Hepatocyte (in vitro differentiated cells): ENCODE measurements at regions not wholly inside any gene's neighbourhood (a gene's known extent, or its start where the extent isn't known, plus 50 kb on each side); places are given as distances from the start of the nearest gene placed in this dataset.
A peak's percentile ranks its signal among the peaks of the same experiment; 100 is the strongest.

Experiments used
- DNase-seq: peaks from one replicate; pipeline ENCODE4 v3.0.0-alpha.2; 2016; ENCODE audit warnings: low spot score
- H2AFZ ChIP-seq: fragments of 200-600 bp; sonication (generic); 2 replicates; pipeline ENCODE4 v1.6.0; 2016; ENCODE audit warnings: antibody characterized with exemption, mild to moderate bottlenecking
- H3K27ac ChIP-seq: fragments of 200-600 bp; sonication (generic); 2 replicates; pipeline ENCODE4 v1.5.1; 2016; ENCODE audit warnings: mild to moderate bottlenecking
- H3K27me3 ChIP-seq: fragments of 200-600 bp; sonication (generic); 2 replicates; pipeline ENCODE4 v1.6.1; 2016
- H3K36me3 ChIP-seq: fragments of 200-600 bp; sonication (generic); replicated peaks from 2 replicates; pipeline ENCODE4 v1.5.1; 2016; ENCODE audit warnings: low read depth; ENCODE audit not compliant: insufficient read depth
- H3K4me1 ChIP-seq: fragments of 200-600 bp; sonication (generic); 2 replicates; pipeline ENCODE4 v1.5.1; 2016; ENCODE audit warnings: mild to moderate bottlenecking, moderate library complexity; ENCODE audit not compliant: insufficient read depth
- H3K4me2 ChIP-seq: fragments of 200-600 bp; sonication (generic); 2 replicates; pipeline ENCODE4 v1.6.0; 2016
- H3K4me3 ChIP-seq: fragments of 200-600 bp; sonication (generic); 2 replicates; pipeline ENCODE4 v1.5.1; 2016; ENCODE audit warnings: mild to moderate bottlenecking
- H3K79me2 ChIP-seq: fragments of 200-600 bp; sonication (generic); 2 replicates; pipeline ENCODE4 v1.6.0; 2017; ENCODE audit warnings: mild to moderate bottlenecking
- H3K9me2 ChIP-seq: fragments of 200-600 bp; sonication (generic); replicated peaks from 2 replicates; pipeline ENCODE4 v1.6.0; 2017; ENCODE audit warnings: mild to moderate bottlenecking; ENCODE audit not compliant: insufficient read depth
- H3K9me3 ChIP-seq: fragments of 200-600 bp; sonication (generic); 2 replicates; pipeline ENCODE4 v1.5.1; 2016; ENCODE audit warnings: low read depth, mild to moderate bottlenecking
- H4K20me1 ChIP-seq: fragments of 200-600 bp; sonication (generic); 2 replicates; pipeline ENCODE4 v1.6.0; 2016; ENCODE audit warnings: mild to moderate bottlenecking; ENCODE audit not compliant: insufficient read depth, poor library complexity, severe bottlenecking
- CTCF ChIP-seq: fragments of 200-600 bp; sonication (generic); IDR thresholded peaks from 2 replicates; pipeline ENCODE4 v1.5.1; 2016; ENCODE audit warnings: antibody characterized with exemption, mild to moderate bottlenecking; ENCODE audit not compliant: poor library complexity
- EZH2 ChIP-seq: fragments of 200-600 bp; sonication (generic); IDR thresholded peaks from 2 replicates; pipeline ENCODE4 v1.6.1; 2016; ENCODE audit warnings: antibody characterized with exemption, mild to moderate bottlenecking, borderline replicate concordance
- EZH2phosphoT487 ChIP-seq: fragments of 200-600 bp; sonication (generic); IDR thresholded peaks from one replicate; pipeline ENCODE4 v1.6.1; 2018; ENCODE audit warnings: antibody characterized with exemption, mild to moderate bottlenecking, low read depth, moderate library complexity; ENCODE audit not compliant: unreplicated experiment, severe bottlenecking
- WGBS: methylation state at CpG from one replicate; pipeline ENCODE4 v1.1.6; 2016; ENCODE audit warnings: low lambda C conversion rate; ENCODE audit errors: missing lambda C conversion rate; 5-methylcytosine and 5-hydroxymethylcytosine counted together

GRCh38 chr6:153790048-153790447, 249.0 kb upstream of the OPRM1 start:
- no peaks in the 10 kb centered on the region for H4K20me1 ChIP-seq
- TF ChIP-seq CTCF (peak; percentile 16), EZH2phosphoT487 (no peak)
- H3K79me2 ChIP-seq, result no peaks in the 10 kb centered on the region
- H3K36me3 ChIP-seq, result no peaks in the 10 kb centered on the region
- 85% methylated on average over 7 of the region's 7 CpGs for WGBS
- H3K9me2 ChIP-seq, result no peaks in the 10 kb centered on the region
- no peaks in the 10 kb centered on the region for H3K4me1 ChIP-seq
- no peak overlapping the region for H2AFZ ChIP-seq
- H3K27ac ChIP-seq, result no peak overlapping the region
- peak; percentile 54 for DNase-seq
- no peak overlapping the region for H3K4me3 ChIP-seq
- H3K27me3 ChIP-seq, result no peaks in the 10 kb centered on the region
- H3K9me3 ChIP-seq, result no peaks in the 10 kb centered on the region
- H3K4me2 ChIP-seq, result no peak overlapping the region

GRCh38 chr6:153787341-153787606, 251.8 kb upstream of the OPRM1 start:
- H3K27ac ChIP-seq, result peak overlapping the region; percentile 48
- no peaks in the 10 kb centered on the region for H3K36me3 ChIP-seq
- DNase-seq, result peak; percentile 75
- H3K9me3 ChIP-seq, result no peaks in the 10 kb centered on the region
- no peaks in the 10 kb centered on the region for H3K4me1 ChIP-seq
- H3K79me2 ChIP-seq, result no peaks in the 10 kb centered on the region
- H2AFZ ChIP-seq, result peak overlapping the region; percentile 36
- 25% methylated on average over 1 of the region's 1 CpG for WGBS
- no peaks in the 10 kb centered on the region for H4K20me1 ChIP-seq
- no peak overlapping the region for H3K4me2 ChIP-seq
- no peak for TF ChIP-seq EZH2
- no peak for TF ChIP-seq EZH2phosphoT487
- TF ChIP-seq CTCF, result no peak
- H3K27me3 ChIP-seq, result no peaks in the 10 kb centered on the region
- H3K4me3 ChIP-seq, result no peak overlapping the region
- no peaks in the 10 kb centered on the region for H3K9me2 ChIP-seq

GRCh38 chr6:153781306-153781705, 257.7 kb upstream of the OPRM1 start:
- H4K20me1 ChIP-seq, result no peaks in the 10 kb centered on the region
- no peaks in the 10 kb centered on the region for H3K79me2 ChIP-seq
- H3K4me2 ChIP-seq, result no peak overlapping the region
- no peaks in the 10 kb centered on the region for H3K36me3 ChIP-seq
- no peaks in the 10 kb centered on the region for H3K9me2 ChIP-seq
- WGBS, result 100% methylated on average over 1 of the region's 1 CpG
- H2AFZ ChIP-seq, result no peak overlapping the region
- no peak overlapping the region for H3K4me3 ChIP-seq
- H3K9me3 ChIP-seq, result no peaks in the 10 kb centered on the region
- no peak overlapping the region for H3K27ac ChIP-seq
- no peaks in the 10 kb centered on the region for H3K27me3 ChIP-seq
- H3K4me1 ChIP-seq, result no peaks in the 10 kb centered on the region
- no peak for DNase-seq
- TF ChIP-seq CTCF (no peak), EZH2phosphoT487 (no peak), EZH2 (no peak)

GRCh38 chr6:153780011-153780410, 259.0 kb upstream of the OPRM1 start:
- Histone ChIP-seq H3K4me2 (no peak overlapping the region), H3K9me3 (no peaks in the 10 kb centered on the region), H3K4me3 (no peak overlapping the region), H3K27ac (no peak overlapping the region), H4K20me1 (no peaks in the 10 kb centered on the region), H3K27me3 (no peaks in the 10 kb centered on the region), H3K9me2 (no peaks in the 10 kb centered on the region), H3K4me1 (no peaks in the 10 kb centered on the region), H3K79me2 (no peaks in the 10 kb centered on the region), H2AFZ (no peak overlapping the region), H3K36me3 (no peaks in the 10 kb centered on the region)
- TF ChIP-seq EZH2phosphoT487, result no peak
- TF ChIP-seq EZH2, result no peak
- TF ChIP-seq CTCF, result no peak
- 71% methylated on average over 1 of the region's 1 CpG for WGBS
- DNase-seq, result no peak
